Fibroblast of pulmonary artery (primary cell): ENCODE measurements at regions not wholly inside any gene's neighbourhood (a gene's known extent, or its start where the extent isn't known, plus 50 kb on each side); places are given as distances from the start of the nearest gene placed in this dataset.
"Not testable (repeated sequence)": the region's sequence is repeated elsewhere in the genome, so short reads cannot be mapped to it uniquely, and the experiment has no call there.

Source experiments
- DNase-seq: peaks from one replicate; pipeline ENCODE4 v3.0.0-alpha.2; 2010; ENCODE audit warnings: low read depth
- H3K4me3 ChIP-seq: replicated peaks from 2 replicates; pipeline ENCODE4 v1.5.1; 2011; ENCODE audit warnings: low read depth, mild to moderate bottlenecking, control low read depth, low read length, moderate library complexity
- TF ChIP-seq, protein P1 (sequence below): IDR thresholded peaks from 2 replicates; pipeline ENCODE4 v1.5.1; 2011; ENCODE audit warnings: mild to moderate bottlenecking, control low read depth, low read length, inconsistent platforms; ENCODE audit errors: missing control alignments

DNA sequence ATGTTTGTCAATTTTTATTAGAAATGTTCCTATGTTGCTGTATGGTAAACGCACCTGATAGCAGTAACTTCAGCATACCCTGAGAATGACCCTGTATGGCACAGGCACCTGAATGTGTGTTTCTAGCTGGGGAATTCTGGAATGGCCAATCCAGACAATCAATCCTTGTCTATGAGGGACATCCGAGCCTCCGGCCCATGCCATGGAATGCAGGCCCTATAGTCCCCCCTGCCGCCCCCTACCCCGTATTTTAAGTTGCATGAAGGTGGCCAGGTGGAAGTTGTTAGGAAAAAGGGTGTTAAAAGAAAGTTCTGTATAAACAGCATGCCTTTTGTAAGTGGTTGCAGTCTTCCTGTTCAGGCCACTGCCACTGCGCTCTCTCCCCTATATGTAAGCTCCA lies 595.9 kb downstream of the DSC3 start:
- no peak for DNase-seq
- no peak overlapping the region for H3K4me3 ChIP-seq
- TF ChIP-seq, protein P1, sequence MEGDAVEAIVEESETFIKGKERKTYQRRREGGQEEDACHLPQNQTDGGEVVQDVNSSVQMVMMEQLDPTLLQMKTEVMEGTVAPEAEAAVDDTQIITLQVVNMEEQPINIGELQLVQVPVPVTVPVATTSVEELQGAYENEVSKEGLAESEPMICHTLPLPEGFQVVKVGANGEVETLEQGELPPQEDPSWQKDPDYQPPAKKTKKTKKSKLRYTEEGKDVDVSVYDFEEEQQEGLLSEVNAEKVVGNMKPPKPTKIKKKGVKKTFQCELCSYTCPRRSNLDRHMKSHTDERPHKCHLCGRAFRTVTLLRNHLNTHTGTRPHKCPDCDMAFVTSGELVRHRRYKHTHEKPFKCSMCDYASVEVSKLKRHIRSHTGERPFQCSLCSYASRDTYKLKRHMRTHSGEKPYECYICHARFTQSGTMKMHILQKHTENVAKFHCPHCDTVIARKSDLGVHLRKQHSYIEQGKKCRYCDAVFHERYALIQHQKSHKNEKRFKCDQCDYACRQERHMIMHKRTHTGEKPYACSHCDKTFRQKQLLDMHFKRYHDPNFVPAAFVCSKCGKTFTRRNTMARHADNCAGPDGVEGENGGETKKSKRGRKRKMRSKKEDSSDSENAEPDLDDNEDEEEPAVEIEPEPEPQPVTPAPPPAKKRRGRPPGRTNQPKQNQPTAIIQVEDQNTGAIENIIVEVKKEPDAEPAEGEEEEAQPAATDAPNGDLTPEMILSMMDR, result no peak

DNA sequence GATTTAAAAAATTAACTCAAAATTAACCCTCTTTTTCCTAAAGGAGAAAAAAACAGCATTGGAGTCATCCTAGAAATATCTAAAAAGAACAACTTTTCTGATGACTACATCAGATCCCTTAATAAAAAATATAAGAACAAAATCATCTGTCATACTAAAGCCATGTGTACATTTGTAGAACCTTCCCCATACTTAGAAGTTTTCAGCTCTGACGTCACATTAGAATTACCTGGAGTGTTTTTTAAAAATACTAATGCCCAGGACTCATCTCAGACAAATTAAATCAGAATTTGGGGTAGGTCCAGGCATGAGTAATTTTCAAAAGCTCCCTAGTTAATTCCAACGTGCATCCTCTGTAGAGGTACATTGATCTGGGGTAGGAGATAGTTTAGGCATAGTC lies 598.0 kb downstream of the DSC3 start:
- H3K4me3 ChIP-seq, result no peak overlapping the region
- TF ChIP-seq, protein P1, result no peak
- no peak for DNase-seq

DNA sequence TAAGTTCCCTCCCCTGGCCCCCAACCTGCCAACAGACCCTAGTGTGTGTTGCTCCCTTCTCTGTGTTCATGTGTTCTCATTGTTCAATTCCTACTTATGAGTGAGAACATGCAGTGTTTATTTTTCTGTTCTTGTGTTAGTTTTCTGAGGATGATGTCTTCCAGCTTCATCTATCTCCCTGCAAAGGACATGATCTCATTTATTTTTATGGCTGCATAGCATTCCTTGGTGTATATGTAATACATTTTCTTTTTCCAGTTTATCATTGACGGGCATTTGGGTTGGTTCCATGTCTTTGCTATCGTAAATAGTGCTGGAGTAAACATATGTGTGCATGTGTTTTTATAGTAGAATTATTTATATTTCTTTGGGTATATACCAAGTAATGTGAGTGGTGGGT lies 602.2 kb downstream of the DSC3 start:
- no peak overlapping the region for H3K4me3 ChIP-seq
- TF ChIP-seq, protein P1, result no peak
- DNase-seq, result peak; percentile 0

DNA sequence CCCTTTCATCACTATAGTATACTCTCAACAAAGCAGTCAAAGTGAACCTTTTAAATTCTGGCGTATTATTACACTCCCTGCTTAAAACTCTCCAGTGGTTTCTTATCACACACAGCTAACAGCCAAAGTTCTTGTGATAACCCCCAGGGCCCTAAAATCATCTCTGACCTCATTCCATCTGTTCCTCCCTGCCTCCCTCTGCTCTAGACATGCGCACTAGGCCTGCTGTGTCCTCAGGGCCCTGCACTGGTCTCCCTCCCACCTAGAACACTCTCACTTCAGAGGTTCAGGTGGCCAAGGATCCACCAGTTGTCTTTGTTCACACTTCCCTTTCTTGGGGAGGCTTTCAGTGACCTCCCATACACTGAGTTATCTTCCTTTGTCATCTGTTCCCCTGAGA lies 603.4 kb downstream of the DSC3 start:
- DNase-seq, result no peak
- TF ChIP-seq, protein P1, result no peak
- H3K4me3 ChIP-seq, result no peak overlapping the region

DNA sequence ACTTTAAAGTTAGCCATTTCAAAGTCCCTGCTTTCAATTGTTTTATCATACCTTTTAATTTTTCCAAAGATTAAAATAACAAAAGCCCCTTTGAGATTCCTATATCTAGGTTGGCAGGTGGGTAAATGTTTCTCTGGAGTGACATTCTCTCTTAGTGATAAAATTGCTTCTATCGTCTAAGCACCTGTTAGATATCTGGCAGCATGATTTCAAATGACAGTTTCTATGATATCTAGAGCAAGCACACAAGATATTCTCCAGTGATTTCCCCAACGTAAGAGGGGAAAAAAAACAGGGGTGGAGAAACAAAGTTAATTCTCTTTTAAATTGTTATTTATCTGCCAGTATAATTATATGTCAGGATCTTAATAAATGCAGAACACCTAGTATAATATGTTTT lies 610.2 kb downstream of the DSC3 start:
- DNase-seq, result no peak
- TF ChIP-seq, protein P1, result no peak
- H3K4me3 ChIP-seq, result no peak overlapping the region

DNA sequence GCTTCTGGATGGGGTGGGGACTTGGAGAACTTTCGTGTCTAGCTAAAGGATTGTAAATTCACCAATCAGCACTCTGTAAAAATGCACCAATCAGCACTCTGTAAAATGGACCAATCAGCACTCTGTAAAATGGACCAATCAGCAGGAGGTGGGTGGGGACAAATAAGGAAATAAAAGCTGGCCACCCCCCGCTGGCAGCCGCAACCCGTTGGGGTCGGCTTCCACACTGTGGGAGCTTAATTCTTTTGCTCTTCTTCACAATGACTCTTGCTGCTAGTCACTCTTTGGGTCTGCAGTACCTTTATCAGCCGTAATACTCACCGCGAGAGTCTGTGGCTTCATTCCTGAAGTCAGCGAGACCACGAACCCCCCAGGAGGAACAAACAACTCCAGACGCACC lies 623.1 kb downstream of the DSC3 start:
- not testable (repeated sequence) for H3K4me3 ChIP-seq, DNase-seq

DNA sequence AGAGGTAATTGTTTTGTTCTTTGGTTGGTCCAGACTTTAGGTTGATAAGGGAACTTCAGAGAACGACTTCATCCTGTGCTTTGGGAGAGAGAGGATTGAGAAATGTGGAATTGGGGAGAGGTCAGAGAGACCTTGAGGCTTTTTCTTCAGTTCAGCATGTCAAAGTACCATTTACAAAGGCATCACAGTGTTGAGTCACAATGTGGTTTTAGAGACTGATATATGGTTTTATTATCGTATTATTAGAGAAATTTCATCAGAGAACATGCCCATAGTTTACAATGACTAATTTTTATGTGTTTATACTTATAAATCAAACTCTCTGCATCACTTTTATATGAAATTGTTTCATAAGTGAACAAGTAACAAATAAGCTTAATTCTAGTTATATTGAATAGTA lies 626.6 kb downstream of the DSC3 start:
- TF ChIP-seq, protein P1, result no peak
- no peak for DNase-seq
- H3K4me3 ChIP-seq, result no peak overlapping the region

DNA sequence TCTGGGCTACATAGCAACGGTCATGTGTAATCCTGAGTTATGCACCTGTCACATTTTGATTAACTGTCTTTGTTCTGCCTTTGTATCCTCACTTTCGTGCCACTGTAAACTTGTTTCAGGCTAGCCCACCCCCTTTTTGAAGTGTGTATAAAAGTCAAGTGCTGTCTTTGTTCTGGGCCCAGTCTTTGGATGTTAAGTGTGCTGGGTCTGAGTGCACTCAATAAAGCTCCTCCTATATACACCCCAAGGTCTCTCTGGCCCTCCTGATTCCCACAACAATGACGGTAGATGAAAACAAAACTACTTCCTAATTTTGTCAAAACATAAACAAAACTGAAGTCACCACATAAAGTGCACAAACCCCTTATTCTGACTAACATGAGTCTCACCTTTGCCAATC lies 633.4 kb downstream of the DSC3 start:
- no peak overlapping the region for H3K4me3 ChIP-seq
- TF ChIP-seq, protein P1, result no peak
- DNase-seq, result no peak
